Lower leg skin (tissue), 3 donors: ENCODE measurements at regions not wholly inside any gene's neighbourhood (a gene's known extent, or its start where the extent isn't known, plus 50 kb on each side); places are given as distances from the start of the nearest gene placed in this dataset.

Experiments used
- POLR2A ChIP-seq, 2 donors: fragments of 450-650 bp; IDR thresholded peaks; one replicate each; pipeline ENCODE4 v1.6.1; 2016 to 2017; ENCODE audit warnings: antibody characterized with exemption in 2 of 2, mild to moderate bottlenecking in 1 of 2, moderate library complexity in 1 of 2
- TF ChIP-seq, protein P1 (sequence below), 3 donors: fragments of 450-650 bp; IDR thresholded peaks; one replicate each; pipeline ENCODE4 v1.5.1; 2016; ENCODE audit warnings: antibody characterized with exemption in 3 of 3, mild to moderate bottlenecking in 3 of 3, moderate library complexity in 2 of 3

DNA sequence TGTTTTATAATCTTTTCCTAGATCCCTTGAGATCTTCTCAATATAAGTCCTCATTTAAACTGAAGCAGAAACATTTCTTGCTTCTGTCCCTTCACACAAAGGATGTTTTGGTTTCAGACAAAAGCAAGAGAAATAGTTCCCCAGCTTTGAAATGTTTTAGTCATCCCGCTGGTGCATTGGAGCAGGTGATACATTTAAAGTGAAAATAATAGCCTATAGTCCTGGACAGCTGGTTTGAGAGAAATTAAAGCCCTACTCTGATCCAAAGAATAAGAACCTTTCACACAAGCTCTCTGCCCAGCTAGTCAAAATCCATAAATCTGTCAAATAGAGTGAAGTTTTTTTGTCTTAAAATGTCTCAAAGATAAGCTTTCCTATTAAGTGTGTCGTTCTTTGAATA lies 79.4 kb downstream of the LUZP4 start:
- TF ChIP-seq, protein P1, sequence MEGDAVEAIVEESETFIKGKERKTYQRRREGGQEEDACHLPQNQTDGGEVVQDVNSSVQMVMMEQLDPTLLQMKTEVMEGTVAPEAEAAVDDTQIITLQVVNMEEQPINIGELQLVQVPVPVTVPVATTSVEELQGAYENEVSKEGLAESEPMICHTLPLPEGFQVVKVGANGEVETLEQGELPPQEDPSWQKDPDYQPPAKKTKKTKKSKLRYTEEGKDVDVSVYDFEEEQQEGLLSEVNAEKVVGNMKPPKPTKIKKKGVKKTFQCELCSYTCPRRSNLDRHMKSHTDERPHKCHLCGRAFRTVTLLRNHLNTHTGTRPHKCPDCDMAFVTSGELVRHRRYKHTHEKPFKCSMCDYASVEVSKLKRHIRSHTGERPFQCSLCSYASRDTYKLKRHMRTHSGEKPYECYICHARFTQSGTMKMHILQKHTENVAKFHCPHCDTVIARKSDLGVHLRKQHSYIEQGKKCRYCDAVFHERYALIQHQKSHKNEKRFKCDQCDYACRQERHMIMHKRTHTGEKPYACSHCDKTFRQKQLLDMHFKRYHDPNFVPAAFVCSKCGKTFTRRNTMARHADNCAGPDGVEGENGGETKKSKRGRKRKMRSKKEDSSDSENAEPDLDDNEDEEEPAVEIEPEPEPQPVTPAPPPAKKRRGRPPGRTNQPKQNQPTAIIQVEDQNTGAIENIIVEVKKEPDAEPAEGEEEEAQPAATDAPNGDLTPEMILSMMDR (IDR thresholded peaks at IDR 0.05), result no peak
- no peak for TF ChIP-seq POLR2A (IDR thresholded peaks at IDR 0.05)
